GM12878 (cell line): ENCODE measurements at regions not wholly inside any gene's neighbourhood (a gene's known extent, or its start where the extent isn't known, plus 50 kb on each side); places are given as distances from the start of the nearest gene placed in this dataset.

Experiments
- ATAC-seq: fragments of 200-7000 bp; cut with Tn5 transposase; 3 replicates; pipeline ENCODE4 v1.9.1; 2020; ENCODE audit warnings: mild to moderate bottlenecking, moderate library complexity
- BruUV-seq: library from RNA; stranded (reverse); fragments of 400-500 nt; replicated peaks from 2 replicates; lab custom pipeline; 2021; lab: Mats Ljungman, UMichigan
- CTCF ChIA-PET: fragments of 300-600 bp; sonication (Branson Sonifier 250); formaldehyde crosslinking; extraction: SDS; loops from one replicate; lab custom pipeline; 2021; ENCODE audit warnings: inconsistent platforms; lab: Yijun Ruan, JAX
- POLR2A ChIA-PET: fragments of 350-600 bp; formaldehyde crosslinking; extraction: SDS; loops from one replicate; lab custom pipeline; 2021; ENCODE audit warnings: inconsistent platforms; lab: Charles Lee
- RAD21 ChIA-PET: fragments of 300-600 bp; sonication (Branson Sonifier 250); formaldehyde crosslinking; loops from one replicate; lab custom pipeline; 2023; ENCODE audit warnings: antibody characterized with exemption; ENCODE audit not compliant: unreplicated experiment; lab: Charles Lee
- SMC1A ChIA-PET: fragments of 300-600 bp; sonication (Branson Sonifier 250); formaldehyde crosslinking; loops from one replicate; lab custom pipeline; 2023; ENCODE audit not compliant: unreplicated experiment, uncharacterized antibody; lab: Charles Lee
- DNase-seq: peaks from one replicate; pipeline ENCODE4 v3.0.0-alpha.2; 2011; ENCODE audit warnings: low read depth, low spot score
- FAIRE-seq: peaks from 3 replicates; lab custom pipeline; 2011; peaks lifted over from hg19 to GRCh38; lab: Jason Lieb, UNC
- H2AFZ ChIP-seq: 2 replicates; pipeline ENCODE4 v1.6.0; 2011; ENCODE audit warnings: low read depth, low read length, control low read depth; ENCODE audit not compliant: control insufficient read depth
- H3K27ac ChIP-seq: 2 replicates; pipeline ENCODE4 v1.5.1; 2011; ENCODE audit warnings: control low read depth; ENCODE audit not compliant: control insufficient read depth, insufficient read depth
- H3K27me3 ChIP-seq, 2 experiments: replicated peaks in 1 of 2; 2 replicates each; pipeline versions ENCODE4 v1.6.0 to v1.6.1; 2011; ENCODE audit warnings: low read length in 1 of 2; ENCODE audit not compliant: control insufficient read depth in 2 of 2, insufficient read depth in 2 of 2
- H3K36me3 ChIP-seq, 2 experiments: 2 replicates each; pipeline ENCODE4 v1.5.1; 2011; ENCODE audit warnings: low read length in 1 of 2; ENCODE audit not compliant: control insufficient read depth in 2 of 2, insufficient read depth in 2 of 2
- H3K4me1 ChIP-seq: 2 replicates; pipeline ENCODE4 v1.6.1; 2011; ENCODE audit warnings: mild to moderate bottlenecking, low read length, moderate library complexity, mixed read lengths; ENCODE audit not compliant: control insufficient read depth, insufficient read depth
- H3K4me2 ChIP-seq: 2 replicates; pipeline ENCODE4 v1.6.0; 2011; ENCODE audit warnings: control low read depth; ENCODE audit not compliant: control insufficient read depth, insufficient read depth
- H3K4me3 ChIP-seq: fragments of 200-600 bp; sonication (generic); 2 replicates; pipeline ENCODE4 v1.5.1; 2016
- H3K79me2 ChIP-seq: 2 replicates; pipeline ENCODE4 v1.6.0; 2011; ENCODE audit warnings: low read length; ENCODE audit not compliant: control insufficient read depth, insufficient read depth
- H3K9ac ChIP-seq: 2 replicates; pipeline ENCODE4 v1.8.0; 2011; ENCODE audit warnings: low read length, control low read depth, mixed read lengths; ENCODE audit not compliant: control insufficient read depth, insufficient read depth
- H3K9me3 ChIP-seq: replicated peaks from 3 replicates; pipeline ENCODE4 v1.5.1; 2011; ENCODE audit warnings: mild to moderate bottlenecking, low read length; ENCODE audit not compliant: control insufficient read depth, insufficient read depth
- H4K20me1 ChIP-seq: 2 replicates; pipeline ENCODE4 v1.6.0; 2011; ENCODE audit not compliant: control insufficient read depth, insufficient read depth
- EP300 ChIP-seq, 2 experiments: fragments of 150-350 bp in 1 of 2; IDR thresholded peaks; 2 replicates each; pipeline ENCODE4 v1.6.1; 2011 to 2012; ENCODE audit warnings: low read depth in 2 of 2, low read length in 2 of 2, borderline replicate concordance in 1 of 2, improper control_type of control experiment in 1 of 2, inconsistent platforms in 1 of 2; ENCODE audit not compliant: control insufficient read depth in 1 of 2
- IKZF1 ChIP-seq: fragments of 450-650 bp; conservative IDR thresholded peaks from 2 replicates; pipeline ENCODE4 v1.6.1; 2017; ENCODE audit warnings: antibody characterized with exemption, mild to moderate bottlenecking
- POLR2AphosphoS5 ChIP-seq: IDR thresholded peaks from 2 replicates; pipeline ENCODE4 v1.6.1; 2011; ENCODE audit warnings: mild to moderate bottlenecking, low read length, inconsistent platforms
- ZBTB33 ChIP-seq: fragments of 450-650 bp; IDR thresholded peaks from 2 replicates; pipeline ENCODE4 v1.6.1; 2017; ENCODE audit warnings: mild to moderate bottlenecking
- ZSCAN29 ChIP-seq: fragments of 450-650 bp; IDR thresholded peaks from 2 replicates; pipeline ENCODE4 v1.6.1; 2017; ENCODE audit warnings: mild to moderate bottlenecking, moderate library complexity
- WGBS: methylation state at CpG from one replicate; pipeline ENCODE4 v1.1.6; 2016; ENCODE audit warnings: low lambda C conversion rate; ENCODE audit not compliant: insufficient replicate concordance, insufficient coverage; ENCODE audit errors: missing lambda C conversion rate; 5-methylcytosine and 5-hydroxymethylcytosine counted together
- in situ Hi-C: fragments of 300-500 bp; cut with MboI; formaldehyde crosslinking; loops from 9 replicates; pipeline ENCODE4 v1.14.3; 2018; ENCODE audit warnings: mixed read lengths
- intact Hi-C: fragments of 100-400 bp; cut with micrococcal nuclease; formaldehyde crosslinking; loops from one replicate; pipeline ENCODE4 v1.14.2; 2022; ENCODE audit not compliant: unreplicated experiment

GRCh38 chr3:116841003-116841735 is 131.6 kb downstream of the TUSC7 start:
- Histone ChIP-seq H3K27ac (no peak overlapping the region), H3K36me3 (no peaks in the 10 kb centered on the region), H2AFZ (no peak overlapping the region), H3K9me3 (no peaks in the 10 kb centered on the region), H3K27me3 (no peaks in the 10 kb centered on the region), H3K4me2 (no peak overlapping the region), H3K4me3 (no peak overlapping the region), H3K79me2 (no peaks in the 10 kb centered on the region), H3K9ac (no peak overlapping the region), H3K4me1 (no peaks in the 10 kb centered on the region), H4K20me1 (no peaks in the 10 kb centered on the region)
- in situ Hi-C loops: no loop called here
- intact Hi-C loops: no loop called here
- ChIA-PET POLR2A (no interaction called here), RAD21 (interaction anchor here (1.1 kb wide), 1 partner anchor 9 kb away, joined by 3 read pairs; no protein-coding TSS in a partner anchor), CTCF (interaction anchor here (0.7 kb wide), 1 partner anchor 781 kb away, joined by 3 read pairs; no protein-coding TSS in a partner anchor), SMC1A (no interaction called here)
- WGBS: 37% methylated on average over 6 of the region's 6 CpGs
- BruUV-seq: no TSS peak
- ATAC-seq (no peak), DNase-seq (no peak), FAIRE-seq (no peak)
- TF ChIP-seq EP300 (IDR thresholded peaks at IDR 0.05; ENCODE audit: borderline replicate concordance in 1 of 2, control insufficient read depth in 1 of 2, low read depth in 2 of 2, low read length in 2 of 2) (no peak), POLR2AphosphoS5 (no peak), ZSCAN29 (no peak), ZBTB33 (no peak), IKZF1 (no peak)
